Fibroblast of the aortic adventitia (primary cell): ENCODE measurements at regions not wholly inside any gene's neighbourhood (a gene's known extent, or its start where the extent isn't known, plus 50 kb on each side); places are given as distances from the start of the nearest gene placed in this dataset. TPM values are rescaled to one million over a fixed set of nuclear protein-coding genes. Genes with fewer than 3 reads are reported as not detected.

Source experiments
- small RNA-seq: library from RNA; depleted of rRNA; stranded (forward); fragments of <200 nt; gene quantifications from one replicate; pipeline ENCODE3, GENCODE V24; 2012

Small RNAs in the stretch of these regions (small RNA-seq; reads per million reads assigned to genes)
- gene MIR1972-2, result not detected
